IMR-90 (cell line): ENCODE measurements at regions not wholly inside any gene's neighbourhood (a gene's known extent, or its start where the extent isn't known, plus 50 kb on each side); places are given as distances from the start of the nearest gene placed in this dataset.

Experiments
- ATAC-seq: fragments of 200-7000 bp; cut with Tn5 transposase; 2 replicates; pipeline ENCODE4 v1.9.1; 2020; ENCODE audit warnings: low read depth, mild to moderate bottlenecking, moderate library complexity
- BruUV-seq: library from RNA; stranded (reverse); fragments of 400-500 nt; replicated peaks from 2 replicates; lab custom pipeline; 2021; lab: Mats Ljungman, UMichigan
- CTCF ChIA-PET: fragments of 300-600 bp; formaldehyde crosslinking; extraction: SDS; loops from one replicate; lab custom pipeline; 2021; ENCODE audit warnings: antibody characterized with exemption; lab: Yijun Ruan, JAX
- POLR2A ChIA-PET: fragments of 300-600 bp; sonication (Branson Sonifier 250); formaldehyde crosslinking; loops from one replicate; lab custom pipeline; 2022; ENCODE audit warnings: antibody characterized with exemption; ENCODE audit not compliant: unreplicated experiment; lab: Charles Lee
- DNase-seq: peaks from one replicate; pipeline ENCODE4 v3.0.0; 2013
- H2AFZ ChIP-seq: replicated peaks from 2 replicates; pipeline ENCODE3; 2013; ENCODE audit warnings: low read length, mild to moderate bottlenecking; ENCODE audit not compliant: poor library complexity
- H2AK5ac ChIP-seq: 2 replicates; pipeline ENCODE4 v1.6.1; 2013; ENCODE audit warnings: low read depth, low read length, inconsistent platforms
- H2AK9ac ChIP-seq: replicated peaks from 2 replicates; pipeline ENCODE3; 2013; ENCODE audit warnings: mild to moderate bottlenecking, low read depth, low read length, moderate library complexity; ENCODE audit not compliant: poor library complexity
- H2BK120ac ChIP-seq: 2 replicates; pipeline ENCODE4 v1.6.1; 2013; ENCODE audit warnings: low read depth, low read length, inconsistent platforms
- H2BK15ac ChIP-seq: 3 replicates; pipeline ENCODE4 v1.6.1; 2013; ENCODE audit warnings: low read depth, low read length, inconsistent platforms
- H2BK20ac ChIP-seq: 2 replicates; pipeline ENCODE4 v1.6.1; 2013; ENCODE audit warnings: low read depth, mild to moderate bottlenecking, inconsistent platforms, low read length, moderate library complexity
- H2BK5ac ChIP-seq: 2 replicates; pipeline ENCODE4 v1.6.1; 2013; ENCODE audit warnings: mild to moderate bottlenecking, low read depth, low read length, inconsistent platforms; ENCODE audit not compliant: poor library complexity, severe bottlenecking
- H3K14ac ChIP-seq: replicated peaks from 2 replicates; pipeline ENCODE4 v1.6.1; 2013; ENCODE audit warnings: low read depth, low read length, inconsistent platforms
- H3K18ac ChIP-seq: 2 replicates; pipeline ENCODE4 v1.6.1; 2013; ENCODE audit warnings: low read depth, low read length, control low read depth
- H3K23ac ChIP-seq: 2 replicates; pipeline ENCODE4 v1.6.1; 2013; ENCODE audit warnings: low read depth, low read length, inconsistent platforms
- H3K27ac ChIP-seq: 2 replicates; pipeline ENCODE4 v1.5.1; 2013; ENCODE audit warnings: mild to moderate bottlenecking, control low read depth, low read length; ENCODE audit not compliant: insufficient read depth
- H3K27me3 ChIP-seq: 2 replicates; pipeline ENCODE4 v1.6.1; 2013; ENCODE audit warnings: low read length; ENCODE audit not compliant: control insufficient read depth, insufficient read depth
- H3K36me3 ChIP-seq: 2 replicates; pipeline ENCODE4 v1.6.1; 2013; ENCODE audit warnings: low read length, mixed read lengths; ENCODE audit not compliant: control insufficient read depth, insufficient read depth
- H3K4ac ChIP-seq: 2 replicates; pipeline ENCODE4 v1.6.1; 2013; ENCODE audit warnings: low read depth, low read length, inconsistent platforms
- H3K4me1 ChIP-seq: 2 replicates; pipeline ENCODE4 v1.6.1; 2013; ENCODE audit warnings: low read length, mixed read lengths; ENCODE audit not compliant: control insufficient read depth, insufficient read depth
- H3K4me2 ChIP-seq: 2 replicates; pipeline ENCODE4 v1.6.1; 2013; ENCODE audit warnings: low read depth, mild to moderate bottlenecking, control low read depth, low read length, moderate library complexity
- H3K4me3 ChIP-seq: 2 replicates; pipeline ENCODE4 v1.5.1; 2013; ENCODE audit warnings: low read depth, mild to moderate bottlenecking, control low read depth, low read length, moderate library complexity; ENCODE audit not compliant: insufficient read depth
- H3K56ac ChIP-seq: 2 replicates; pipeline ENCODE4 v1.6.1; 2013; ENCODE audit warnings: low read length, inconsistent platforms; ENCODE audit not compliant: insufficient read depth; ENCODE audit errors: extremely low read depth
- H3K79me1 ChIP-seq, 2 experiments: 2 replicates each; pipeline ENCODE4 v1.6.1; 2013; ENCODE audit warnings: low read length in 2 of 2, inconsistent platforms in 1 of 2, low read depth in 1 of 2
- H3K9ac ChIP-seq: 2 replicates; pipeline ENCODE4 v1.6.1; 2013; ENCODE audit warnings: low read depth, low read length, control low read depth
- H3K9me1 ChIP-seq: 2 replicates; pipeline ENCODE4 v1.6.1; 2013; ENCODE audit warnings: low read length, inconsistent platforms; ENCODE audit not compliant: insufficient read depth
- H3K9me3 ChIP-seq: 2 replicates; pipeline ENCODE4 v1.6.1; 2013; ENCODE audit warnings: low read length; ENCODE audit not compliant: control insufficient read depth, insufficient read depth
- H4K20me1 ChIP-seq: 2 replicates; pipeline ENCODE4 v1.6.1; 2013; ENCODE audit warnings: low read length, inconsistent platforms; ENCODE audit not compliant: insufficient read depth
- H4K5ac ChIP-seq: 2 replicates; pipeline ENCODE4 v1.6.1; 2013; ENCODE audit warnings: mild to moderate bottlenecking, low read depth, low read length, control low read depth
- H4K8ac ChIP-seq, 2 experiments: 2 replicates each; pipeline ENCODE4 v1.6.1; 2013; ENCODE audit warnings: low read depth in 2 of 2, low read length in 2 of 2, control low read depth in 1 of 2, inconsistent platforms in 1 of 2
- H4K91ac ChIP-seq: 2 replicates; pipeline ENCODE4 v1.6.1; 2013; ENCODE audit warnings: low read depth, low read length, inconsistent platforms; ENCODE audit not compliant: insufficient read depth
- BHLHE40 ChIP-seq: fragments of 150-350 bp; IDR thresholded peaks from 2 replicates; pipeline ENCODE4 v1.6.1; 2016; ENCODE audit warnings: mild to moderate bottlenecking, low read depth, low read length
- CEBPB ChIP-seq: IDR thresholded peaks from 2 replicates; pipeline ENCODE4 v1.6.1; 2012; ENCODE audit warnings: low read depth, low read length, improper control_type of control experiment
- CHD1 ChIP-seq: IDR thresholded peaks from 2 replicates; pipeline ENCODE4 v1.6.1; 2012; ENCODE audit warnings: low read depth, low read length, improper control_type of control experiment
- CTCF ChIP-seq: conservative IDR thresholded peaks from 2 replicates; pipeline ENCODE4 v1.5.1; 2012; ENCODE audit warnings: mild to moderate bottlenecking, low read depth, low read length, improper control_type of control experiment
- ELK1 ChIP-seq: fragments of 150-350 bp; IDR thresholded peaks from 2 replicates; pipeline ENCODE4 v1.6.1; 2016; ENCODE audit warnings: low read depth, mild to moderate bottlenecking, low read length, moderate library complexity, borderline replicate concordance
- FOS ChIP-seq: fragments of 150-350 bp; IDR thresholded peaks from 2 replicates; pipeline ENCODE4 v1.6.1; 2016; ENCODE audit warnings: low read depth, low read length
- MAFK ChIP-seq: IDR thresholded peaks from 2 replicates; pipeline ENCODE4 v1.6.1; 2012; ENCODE audit warnings: low read depth, low read length, improper control_type of control experiment
- MAZ ChIP-seq: IDR thresholded peaks from 2 replicates; pipeline ENCODE4 v1.6.1; 2012; ENCODE audit warnings: low read depth, mild to moderate bottlenecking, low read length, improper control_type of control experiment, moderate library complexity, borderline replicate concordance
- MXI1 ChIP-seq: IDR thresholded peaks from 2 replicates; pipeline ENCODE4 v1.6.1; 2012; ENCODE audit warnings: low read depth, mild to moderate bottlenecking, low read length, moderate library complexity, borderline replicate concordance
- NFE2L2 ChIP-seq: fragments of 150-350 bp; IDR thresholded peaks from 2 replicates; pipeline ENCODE4 v1.6.1; 2016; ENCODE audit warnings: low read depth, mild to moderate bottlenecking, low read length
- POLR2A ChIP-seq: IDR thresholded peaks from 2 replicates; pipeline ENCODE4 v1.6.1; 2012; ENCODE audit warnings: mild to moderate bottlenecking, low read depth, low read length
- RFX5 ChIP-seq: IDR thresholded peaks from 2 replicates; pipeline ENCODE4 v1.8.0; 2012; ENCODE audit warnings: low read depth, mild to moderate bottlenecking, low read length, moderate library complexity
- WGBS, 2 experiments: methylation state at CpG; one replicate each; pipeline versions ENCODE4 v1.1.5 to v1.1.7; 2013; ENCODE audit warnings: missing lambda C conversion rate in 2 of 2; ENCODE audit not compliant: insufficient read length in 1 of 2; ENCODE audit errors: extremely low coverage in 2 of 2; 5-methylcytosine and 5-hydroxymethylcytosine counted together
- dilution Hi-C: fragments of 300-500 bp; cut with HindIII; formaldehyde crosslinking; loops from one replicate; pipeline ENCODE4 v1.14.3; 2018; ENCODE audit warnings: low sequenced_read_pairs; ENCODE audit not compliant: unreplicated experiment
- in situ Hi-C: fragments of 300-500 bp; cut with MboI; formaldehyde crosslinking; loops from 3 replicates; pipeline ENCODE4 v1.14.3; 2019; ENCODE audit warnings: low sequenced_read_pairs, inconsistent platforms, mixed read lengths
- intact Hi-C: fragments of 100-400 bp; cut with micrococcal nuclease; formaldehyde crosslinking; loops from 2 replicates; pipeline ENCODE4 v1.10.0; 2022

GRCh38 chr6:85752602-85753001 lies 109.9 kb upstream of the SYNCRIP start:
- no peak overlapping the region for H3K4me3 ChIP-seq
- TF ChIP-seq RFX5 = no peak
- no peak for TF ChIP-seq CHD1
- TF ChIP-seq CEBPB = no peak
- no peak for TF ChIP-seq FOS
- TF ChIP-seq ELK1 = no peak
- no peak for TF ChIP-seq BHLHE40
- TF ChIP-seq CTCF = no peak
- TF ChIP-seq MAZ = no peak
- no peak for TF ChIP-seq POLR2A
- TF ChIP-seq NFE2L2 = no peak
- no peak for TF ChIP-seq MAFK
- no peak for TF ChIP-seq MXI1
- H3K14ac ChIP-seq = no peak overlapping the region
- H3K9me1 ChIP-seq = no peaks in the 10 kb centered on the region
- no CpG with 5 or more reads among the region's 5 CpGs for WGBS, 2 experiments
- H3K56ac ChIP-seq = no peak overlapping the region
- H3K9ac ChIP-seq = no peak overlapping the region
- no peaks in the 10 kb centered on the region; the same call in 1 of the 2 replicates for H3K27me3 ChIP-seq
- H3K4ac ChIP-seq = no peak overlapping the region
- BruUV-seq = no TSS peak
- H4K91ac ChIP-seq = no peak overlapping the region
- ATAC-seq (no peak), DNase-seq (no peak)
- in situ Hi-C loops = loop anchor here (25.0 kb wide), 2 partner anchors 1110 to 1260 kb away; no protein-coding TSS in a partner anchor
- no peak overlapping the region for H2BK20ac ChIP-seq
- H2BK15ac ChIP-seq = no peak overlapping the region
- no peak overlapping the region for H4K8ac ChIP-seq
- no peak overlapping the region for H3K23ac ChIP-seq
- no peaks in the 10 kb centered on the region for H3K79me1 ChIP-seq
- dilution Hi-C loops = no loop called here
- CTCF ChIA-PET = no interaction called here
- H2AK5ac ChIP-seq = no peak overlapping the region
- no peak overlapping the region for H3K4me2 ChIP-seq
- H4K20me1 ChIP-seq = no peaks in the 10 kb centered on the region
- H3K36me3 ChIP-seq = no peaks in the 10 kb centered on the region
- H4K5ac ChIP-seq = no peak overlapping the region
- no peak overlapping the region for H2BK120ac ChIP-seq
- no peak overlapping the region for H2AK9ac ChIP-seq
- H3K27ac ChIP-seq = no peak overlapping the region
- H2AFZ ChIP-seq = no peak overlapping the region
- POLR2A ChIA-PET = no interaction called here
- H3K9me3 ChIP-seq = no peaks in the 10 kb centered on the region
- H3K4me1 ChIP-seq = no peaks in the 10 kb centered on the region
- no peak overlapping the region for H3K18ac ChIP-seq
- intact Hi-C loops = no loop called here
- H2BK5ac ChIP-seq = no peak overlapping the region
